ENCODE measurements at regions not wholly inside any gene's neighbourhood (a gene's known extent, or its start where the extent isn't known, plus 50 kb on each side); places are given as distances from the start of the nearest gene placed in this dataset.
A peak's percentile ranks its signal among the peaks of the same experiment; 100 is the strongest.

DNA sequence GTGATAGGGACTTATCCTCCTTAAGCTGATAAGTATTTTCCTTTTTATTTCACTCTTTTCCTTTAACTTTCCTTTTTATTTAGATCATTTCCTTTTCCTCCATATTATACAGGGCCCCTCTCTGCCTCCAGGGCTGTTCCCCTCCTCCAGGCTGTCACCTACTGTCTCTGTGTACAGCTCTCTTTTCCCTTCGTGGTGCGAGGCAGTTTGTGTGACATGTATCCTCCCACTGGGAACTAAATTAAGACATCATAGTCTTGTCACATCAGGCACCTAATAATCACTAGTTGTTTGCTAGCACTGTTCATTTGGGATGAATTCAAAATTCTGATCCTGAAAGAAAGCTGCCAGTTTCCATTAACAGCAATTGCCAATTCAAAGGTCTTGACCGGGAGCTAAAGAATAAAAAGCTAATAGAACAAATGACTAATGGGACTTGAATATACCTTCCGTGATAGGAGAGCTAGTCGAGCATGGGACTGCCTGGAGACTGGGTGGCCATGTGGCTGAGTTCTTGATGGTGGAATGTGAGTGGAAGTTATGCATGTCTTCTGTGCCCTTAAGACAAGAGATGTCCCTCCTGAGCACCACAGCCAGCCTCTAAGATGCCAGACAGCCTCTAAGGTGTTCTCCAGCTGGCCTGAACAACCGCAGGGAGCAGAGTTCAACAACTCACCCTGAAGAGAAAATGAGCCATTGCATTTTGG lies 77.7 kb upstream of the LRRC55 start:
- no peak for DNase-seq

DNA sequence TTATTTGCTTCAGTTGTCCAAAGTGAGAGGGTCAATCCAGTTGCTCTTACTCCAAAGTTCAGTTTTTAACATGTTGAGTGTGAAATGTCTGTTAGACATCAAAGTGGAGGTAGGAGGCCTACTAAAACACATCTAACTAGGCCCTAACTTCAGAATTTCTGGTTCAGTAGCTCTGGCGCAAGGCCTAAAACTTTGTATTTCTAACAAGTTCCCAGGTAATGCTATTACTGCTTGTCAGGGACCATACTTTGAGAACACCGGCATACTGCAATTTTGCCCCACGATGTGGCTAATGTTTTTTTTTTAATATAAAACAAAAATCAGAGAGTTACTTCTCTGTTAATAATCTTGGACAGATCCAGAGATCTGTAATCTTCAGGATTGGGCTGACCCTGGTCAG lies 72.4 kb upstream of the LRRC55 start:
- no peak for DNase-seq

DNA sequence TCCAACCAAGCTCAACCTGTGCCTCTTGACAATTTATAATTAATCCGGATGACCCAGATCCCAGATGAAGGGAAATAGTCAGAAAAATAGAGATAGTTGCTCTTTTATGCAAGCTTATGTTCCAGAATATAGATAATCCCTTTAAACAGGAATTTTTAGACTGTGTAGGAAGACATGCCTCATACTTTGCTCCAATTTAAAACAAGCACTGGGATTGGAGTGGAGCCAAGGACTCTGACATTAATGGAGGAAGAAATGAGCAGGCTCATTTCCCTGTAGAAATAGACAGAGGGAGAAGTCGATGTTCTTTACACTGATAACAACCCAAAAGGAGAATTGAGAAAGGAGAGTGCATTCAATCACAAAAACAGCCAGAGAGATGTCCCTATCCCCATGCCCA lies 70.1 kb upstream of the LRRC55 start:
- no peak for DNase-seq

DNA sequence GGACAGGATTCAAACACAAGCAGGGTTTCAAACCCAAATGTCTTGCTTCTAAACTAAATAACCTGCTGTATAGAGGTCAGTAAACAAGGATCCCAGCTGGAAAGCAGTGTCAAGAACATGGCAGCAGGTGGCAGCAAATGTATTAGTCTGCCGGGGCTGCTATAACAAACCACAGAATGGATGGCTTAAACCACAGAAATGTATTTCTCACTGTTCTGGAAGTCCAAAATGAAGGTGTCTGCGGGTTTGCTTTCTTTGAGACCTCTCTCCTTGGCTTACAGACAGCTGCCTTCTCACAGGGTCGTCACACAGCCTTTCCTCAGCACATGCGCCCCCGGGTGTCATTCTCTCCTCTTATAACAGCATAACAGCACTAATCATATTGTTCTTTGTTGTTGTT lies 65.1 kb upstream of the LRRC55 start:
- DNase-seq, result peak in 1 of 5 experiments; percentile 22

DNA sequence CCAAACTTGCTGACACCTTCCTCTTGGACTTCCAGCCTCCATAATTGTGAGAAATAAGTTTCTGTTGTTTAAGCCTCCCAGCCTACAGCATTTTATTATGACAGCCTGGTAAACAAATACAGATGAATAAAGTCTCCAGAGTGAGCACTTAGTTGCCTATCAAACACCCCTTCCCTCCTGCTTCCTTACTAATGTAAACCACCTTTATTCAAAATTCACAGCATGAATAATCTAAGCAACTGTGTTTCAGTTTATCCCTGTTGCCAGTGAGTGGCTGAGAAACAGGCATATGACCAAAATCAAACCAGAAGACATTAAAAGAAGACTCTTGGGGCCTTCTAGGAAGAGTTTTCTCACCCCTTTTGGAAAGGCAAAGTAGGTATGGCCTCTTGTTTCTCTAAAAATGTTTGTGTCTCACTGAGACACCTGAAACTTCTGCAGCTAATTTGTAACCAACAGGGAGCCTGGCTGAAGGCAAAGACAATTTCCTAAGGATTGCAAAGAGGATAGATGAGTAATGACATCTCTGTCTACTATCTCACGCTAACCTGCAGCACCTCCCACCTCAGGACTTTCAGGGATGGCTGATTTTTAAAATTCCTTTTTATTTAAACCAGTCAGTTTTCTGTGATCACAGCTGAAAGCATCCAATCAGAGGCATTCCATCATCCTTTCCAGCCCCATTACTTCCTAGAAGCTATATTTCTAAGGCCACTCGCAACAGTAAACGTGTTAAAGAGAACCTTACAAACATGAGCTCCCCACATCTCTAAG lies 61.4 kb upstream of the LRRC55 start:
- DNase-seq, result no peak

DNA sequence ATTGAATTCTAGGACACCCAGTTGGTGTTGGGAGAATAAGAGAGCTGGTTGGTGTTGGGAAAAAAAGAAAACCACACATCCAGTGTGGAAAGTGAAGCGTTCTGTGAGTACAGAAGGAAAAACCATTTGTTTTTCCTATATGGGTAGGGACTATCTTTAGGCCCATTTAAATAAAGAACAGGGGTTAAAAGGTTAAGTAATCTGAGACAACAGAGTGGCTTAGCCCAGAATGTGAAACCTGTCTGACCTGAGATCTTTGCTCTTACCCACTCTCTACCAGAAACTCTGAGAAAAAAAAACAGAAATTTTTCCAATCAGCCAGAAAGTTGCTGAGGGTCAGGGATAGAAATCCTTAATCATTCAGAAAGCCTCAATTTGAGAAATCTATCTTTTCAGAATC lies 59.8 kb upstream of the LRRC55 start:
- no peak for DNase-seq

DNA sequence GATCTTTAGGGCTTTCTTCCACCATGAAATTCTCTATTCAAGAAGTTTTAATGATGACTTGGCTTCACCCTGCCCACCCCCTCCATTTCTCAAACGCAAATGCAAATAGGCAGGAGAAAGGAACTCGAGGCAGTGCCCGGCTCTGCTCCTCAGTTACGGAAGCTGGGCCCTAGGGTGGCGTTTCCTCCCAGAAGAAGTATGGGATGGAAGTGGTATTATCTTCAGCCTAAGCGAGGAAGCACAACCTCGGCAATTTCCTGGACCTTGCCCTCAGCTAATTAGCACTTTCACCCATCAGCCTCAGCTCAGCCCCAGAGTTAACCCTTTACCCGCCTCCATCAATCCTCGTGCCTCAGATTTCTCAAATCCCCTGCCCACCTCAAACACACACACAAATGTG lies 58.2 kb upstream of the LRRC55 start:
- DNase-seq, result no peak

DNA sequence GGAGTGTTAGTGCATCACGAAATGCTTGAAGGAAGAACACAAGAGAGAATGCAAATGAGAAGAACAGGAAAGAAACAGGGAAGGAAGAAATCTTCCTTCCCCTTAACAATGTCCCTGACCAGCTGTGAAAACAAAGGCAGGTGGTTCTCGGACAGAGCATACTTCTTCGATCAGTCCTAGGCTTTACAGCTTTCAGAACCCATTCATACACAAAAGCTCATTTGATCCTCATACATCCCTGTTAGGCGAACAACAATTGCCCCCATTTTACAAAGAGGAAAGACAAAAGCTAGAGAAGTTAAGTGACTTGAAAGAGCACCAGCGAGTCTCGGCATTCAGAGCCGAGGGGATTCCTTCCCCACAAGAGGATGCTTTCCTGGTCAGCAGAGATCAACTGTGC lies 57.2 kb upstream of the LRRC55 start:
- no peak for DNase-seq

DNA sequence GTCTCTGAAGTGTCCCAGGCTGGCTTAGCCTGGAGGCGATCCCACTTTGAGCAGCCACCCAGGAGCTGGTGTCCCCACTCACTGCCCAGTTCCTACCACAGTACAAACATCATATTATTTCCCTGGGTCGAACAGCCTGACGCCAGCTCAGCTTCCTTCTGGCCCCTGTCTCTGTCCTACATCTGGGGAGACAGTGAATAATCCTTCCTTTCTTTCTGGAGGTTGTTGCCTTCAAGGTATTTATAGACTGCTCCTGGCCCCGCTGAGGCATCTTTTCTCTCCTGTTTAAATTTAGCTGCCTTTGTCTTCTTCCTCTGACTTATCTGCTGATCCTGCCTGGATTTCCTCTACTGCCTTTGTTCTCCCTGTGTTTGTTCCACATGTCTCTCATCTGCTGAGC lies 56.8 kb upstream of the LRRC55 start:
- DNase-seq, result no peak

DNA sequence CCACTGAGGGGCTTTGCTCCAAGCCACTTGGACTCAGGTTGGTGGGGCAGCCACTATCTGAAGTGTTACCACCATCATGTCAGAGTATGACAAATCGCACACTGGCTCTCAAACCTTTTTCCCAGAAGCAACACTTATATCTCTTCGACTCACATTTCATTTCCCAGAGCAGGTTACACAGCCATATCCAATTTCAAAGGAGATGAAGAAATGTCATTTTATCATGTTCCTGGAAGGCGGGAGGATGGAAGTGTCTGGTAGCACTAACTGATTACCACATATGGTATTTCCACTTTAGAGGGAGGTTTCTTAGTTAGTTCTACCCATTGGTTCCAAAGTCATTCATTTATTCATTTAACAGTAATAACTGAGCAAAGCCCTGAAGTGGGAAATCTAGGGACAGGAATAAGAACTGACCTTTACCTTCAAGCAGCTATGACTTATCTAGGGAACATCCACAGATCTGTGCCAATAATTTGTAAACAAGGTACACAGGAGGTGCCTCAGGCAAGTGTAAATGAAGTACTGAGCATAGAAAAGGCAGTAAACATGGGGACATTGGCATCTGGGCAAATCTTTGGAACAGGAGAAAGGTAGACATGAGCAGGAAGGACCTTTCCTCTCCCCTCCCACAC lies 54.9 kb upstream of the LRRC55 start:
- DNase-seq, result no peak

DNA sequence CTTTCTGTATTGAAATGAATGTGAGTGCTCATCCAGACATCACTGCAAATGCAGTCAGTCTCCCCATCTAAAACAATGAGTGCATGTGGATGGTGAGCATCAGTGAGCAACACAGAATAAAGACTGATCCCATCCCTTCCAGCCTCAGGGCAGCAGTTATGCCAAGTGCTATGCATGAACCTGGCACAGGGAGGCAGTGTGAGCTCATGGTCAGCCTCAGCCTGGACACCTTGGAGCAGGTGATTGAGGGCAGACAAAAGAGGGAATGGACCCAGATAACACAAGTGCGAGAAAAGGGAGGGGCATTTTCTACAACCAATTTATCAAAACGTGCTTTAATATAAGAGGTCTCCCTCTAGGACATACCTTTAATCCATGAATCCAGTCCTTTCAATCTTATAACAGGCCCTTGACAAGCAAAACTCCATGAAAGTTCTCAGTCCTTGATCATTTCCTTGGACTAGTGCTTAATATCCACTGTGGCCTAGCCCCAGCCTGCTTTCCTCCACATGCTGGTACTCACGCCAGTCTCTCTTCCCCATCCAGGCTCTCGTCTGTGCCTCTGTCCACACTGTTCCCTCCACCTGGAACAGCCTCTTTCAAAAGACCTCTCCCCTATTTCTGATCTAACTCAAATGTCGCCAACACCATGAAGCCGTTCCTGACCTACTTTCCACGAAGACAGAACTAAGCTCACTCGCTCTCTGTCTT lies 50.5 kb upstream of the LRRC55 start:
- DNase-seq, result no peak

Data from T-helper 2 cell (primary cell).